IPS-20b (cell line): ENCODE measurements at regions not wholly inside any gene's neighbourhood (a gene's known extent, or its start where the extent isn't known, plus 50 kb on each side); places are given as distances from the start of the nearest gene placed in this dataset.

Experiments used
- H3K27ac ChIP-seq: one replicate; pipeline ENCODE4 v1.5.1; 2013; ENCODE audit warnings: low read length
- H3K27me3 ChIP-seq: 2 replicates; pipeline ENCODE4 v1.6.1; 2013; ENCODE audit warnings: mild to moderate bottlenecking, low read length, inconsistent platforms; ENCODE audit not compliant: insufficient read depth
- H3K36me3 ChIP-seq: 2 replicates; pipeline ENCODE4 v1.6.1; 2013; ENCODE audit warnings: low read depth, mild to moderate bottlenecking, inconsistent platforms, low read length, moderate library complexity; ENCODE audit not compliant: insufficient read depth
- H3K4me1 ChIP-seq: 2 replicates; pipeline ENCODE4 v1.6.1; 2013; ENCODE audit warnings: mild to moderate bottlenecking, control low read depth, inconsistent platforms, low read length, moderate library complexity; ENCODE audit not compliant: insufficient read depth
- H3K4me3 ChIP-seq: 2 replicates; pipeline ENCODE4 v1.5.1; 2013; ENCODE audit warnings: mild to moderate bottlenecking, low read length, inconsistent platforms
- H3K9ac ChIP-seq: 2 replicates; pipeline ENCODE4 v1.6.1; 2013; ENCODE audit warnings: low read depth, mild to moderate bottlenecking, inconsistent platforms, low read length, moderate library complexity
- H3K9me3 ChIP-seq: 2 replicates; pipeline ENCODE4 v1.6.1; 2013; ENCODE audit warnings: mild to moderate bottlenecking, low read depth, low read length, inconsistent platforms; ENCODE audit not compliant: insufficient read depth

GRCh38 chr4:111871802-111872201 is 273.5 kb upstream of the FAM241A start:
- no peaks in the 10 kb centered on the region for H3K9me3 ChIP-seq
- no peaks in the 10 kb centered on the region for H3K4me1 ChIP-seq
- no peak overlapping the region for H3K9ac ChIP-seq
- no peaks in the 10 kb centered on the region for H3K36me3 ChIP-seq
- H3K4me3 ChIP-seq, result no peak overlapping the region
- no peak overlapping the region for H3K27ac ChIP-seq
- no peaks in the 10 kb centered on the region for H3K27me3 ChIP-seq

- Histone ChIP-seq H3K36me3 (no peaks in the 10 kb centered on the region), H3K27me3 (no peaks in the 10 kb centered on the region), H3K27ac (no peak overlapping the region), H3K4me3 (no peak overlapping the region), H3K9ac (no peak overlapping the region), H3K9me3 (no peaks in the 10 kb centered on the region), H3K4me1 (no peaks in the 10 kb centered on the region)
These were observed 271.5 kb upstream of the FAM241A start for GRCh38 chr4:111873801-111874200.

GRCh38 chr4:111879539-111879938 is 265.7 kb upstream of the FAM241A start:
- no peak overlapping the region for H3K9ac ChIP-seq
- H3K4me1 ChIP-seq, result no peaks in the 10 kb centered on the region
- H3K9me3 ChIP-seq, result no peaks in the 10 kb centered on the region
- H3K27me3 ChIP-seq, result no peaks in the 10 kb centered on the region
- no peak overlapping the region for H3K4me3 ChIP-seq
- H3K36me3 ChIP-seq, result no peaks in the 10 kb centered on the region
- no peak overlapping the region for H3K27ac ChIP-seq

GRCh38 chr4:111880116-111880515 is 265.1 kb upstream of the FAM241A start:
- H3K4me3 ChIP-seq, result no peak overlapping the region
- no peak overlapping the region for H3K27ac ChIP-seq
- H3K27me3 ChIP-seq, result no peaks in the 10 kb centered on the region
- H3K36me3 ChIP-seq, result no peaks in the 10 kb centered on the region
- H3K9me3 ChIP-seq, result no peaks in the 10 kb centered on the region
- H3K9ac ChIP-seq, result no peak overlapping the region
- no peaks in the 10 kb centered on the region for H3K4me1 ChIP-seq

- Histone ChIP-seq H3K27me3 (no peaks in the 10 kb centered on the region), H3K4me1 (no peaks in the 10 kb centered on the region), H3K9ac (no peak overlapping the region), H3K27ac (no peak overlapping the region), H3K4me3 (no peak overlapping the region), H3K9me3 (no peaks in the 10 kb centered on the region), H3K36me3 (no peaks in the 10 kb centered on the region)
These were observed 261.7 kb upstream of the FAM241A start for GRCh38 chr4:111883557-111883999.

- Histone ChIP-seq H3K9me3 (no peaks in the 10 kb centered on the region), H3K4me1 (no peaks in the 10 kb centered on the region), H3K27me3 (no peaks in the 10 kb centered on the region), H3K27ac (no peak overlapping the region), H3K4me3 (no peak overlapping the region), H3K9ac (no peak overlapping the region), H3K36me3 (no peaks in the 10 kb centered on the region)
These were observed 254.8 kb upstream of the FAM241A start for GRCh38 chr4:111890412-111890811.

- Histone ChIP-seq H3K4me3 (no peak overlapping the region), H3K27ac (no peak overlapping the region)
These were observed 239.7 kb upstream of the FAM241A start for GRCh38 chr4:111905511-111905910.

GRCh38 chr4:111919639-111920038 is 225.6 kb upstream of the FAM241A start:
- H3K36me3 ChIP-seq, result no peaks in the 10 kb centered on the region
- no peak overlapping the region for H3K9ac ChIP-seq
- no peak overlapping the region for H3K4me3 ChIP-seq
- no peak overlapping the region for H3K27ac ChIP-seq
- no peaks in the 10 kb centered on the region for H3K27me3 ChIP-seq
- no peaks in the 10 kb centered on the region for H3K4me1 ChIP-seq
- H3K9me3 ChIP-seq, result no peaks in the 10 kb centered on the region

More at GRCh38 chr4:111905511-111905910, 239.7 kb upstream of the FAM241A start:
- no peaks in the 10 kb centered on the region for H3K4me1 ChIP-seq
- H3K9ac ChIP-seq, result no peak overlapping the region
- no peaks in the 10 kb centered on the region for H3K36me3 ChIP-seq
- no peaks in the 10 kb centered on the region for H3K27me3 ChIP-seq
- H3K9me3 ChIP-seq, result no peaks in the 10 kb centered on the region

GRCh38 chr4:111921714-111922113 is 223.5 kb upstream of the FAM241A start:
- no peaks in the 10 kb centered on the region for H3K27me3 ChIP-seq
- H3K4me1 ChIP-seq, result no peaks in the 10 kb centered on the region
- no peak overlapping the region for H3K9ac ChIP-seq
- H3K4me3 ChIP-seq, result no peak overlapping the region
- H3K36me3 ChIP-seq, result no peaks in the 10 kb centered on the region
- H3K9me3 ChIP-seq, result no peaks in the 10 kb centered on the region
- H3K27ac ChIP-seq, result no peak overlapping the region

GRCh38 chr4:111923786-111924185 is 221.5 kb upstream of the FAM241A start:
- H3K27ac ChIP-seq, result no peak overlapping the region
- no peaks in the 10 kb centered on the region for H3K9me3 ChIP-seq
- no peaks in the 10 kb centered on the region for H3K4me1 ChIP-seq
- H3K36me3 ChIP-seq, result no peaks in the 10 kb centered on the region
- H3K9ac ChIP-seq, result no peak overlapping the region
- H3K27me3 ChIP-seq, result no peaks in the 10 kb centered on the region
- H3K4me3 ChIP-seq, result no peak overlapping the region

- Histone ChIP-seq H3K9me3 (no peaks in the 10 kb centered on the region), H3K27ac (no peak overlapping the region), H3K36me3 (no peaks in the 10 kb centered on the region), H3K9ac (no peak overlapping the region), H3K27me3 (no peaks in the 10 kb centered on the region), H3K4me1 (no peaks in the 10 kb centered on the region), H3K4me3 (no peak overlapping the region)
These were observed 220.6 kb upstream of the FAM241A start for GRCh38 chr4:111924696-111925095.

GRCh38 chr4:111930659-111931058 is 214.6 kb upstream of the FAM241A start:
- Histone ChIP-seq H3K4me3 (no peak overlapping the region), H3K9me3 (no peaks in the 10 kb centered on the region), H3K36me3 (no peaks in the 10 kb centered on the region), H3K4me1 (no peaks in the 10 kb centered on the region), H3K9ac (no peak overlapping the region), H3K27me3 (no peaks in the 10 kb centered on the region), H3K27ac (no peak overlapping the region)

- Histone ChIP-seq H3K4me3 (no peak overlapping the region), H3K9me3 (no peaks in the 10 kb centered on the region), H3K4me1 (no peaks in the 10 kb centered on the region), H3K9ac (no peak overlapping the region), H3K27me3 (no peaks in the 10 kb centered on the region), H3K36me3 (no peaks in the 10 kb centered on the region), H3K27ac (no peak overlapping the region)
These were observed 211.6 kb upstream of the FAM241A start for GRCh38 chr4:111933703-111934102.
